ENCODE measurements at regions not wholly inside any gene's neighbourhood (a gene's known extent, or its start where the extent isn't known, plus 50 kb on each side); places are given as distances from the start of the nearest gene placed in this dataset.

GRCh38 chr3:118778201-118778600 lies 256.4 kb downstream of the IGSF11 start:
- no peaks in the 10 kb centered on the region for H4K20me1 ChIP-seq (ENCODE audit: insufficient read depth)
- H3K9me3 ChIP-seq (ENCODE audit: insufficient read depth, low read depth), result no peaks in the 10 kb centered on the region
- no TSS peak for BruUV-seq (replicated peaks)
- H3K4me2 ChIP-seq, result no peak overlapping the region
- H3K4me1 ChIP-seq (replicated peaks; ENCODE audit: insufficient read depth), result no peaks in the 10 kb centered on the region
- DNase-seq, result no peak
- no peak for TF ChIP-seq CTCF (conservative IDR thresholded peaks at IDR 0.05)
- TF ChIP-seq EZH2 (IDR thresholded peaks at IDR 0.05; ENCODE audit: low read depth), result no peak
- no peak overlapping the region for H2AFZ ChIP-seq
- POLR2A ChIA-PET (ENCODE audit: unreplicated experiment), result no interaction called here
- no peaks in the 10 kb centered on the region for H3F3A ChIP-seq (ENCODE audit: insufficient read depth, low read depth)
- no peaks in the 10 kb centered on the region for H3K27me3 ChIP-seq (ENCODE audit: insufficient read depth, low read depth)
- intact Hi-C loops (cut with micrococcal nuclease; ENCODE audit: unreplicated experiment), result no loop called here
- H3K27ac ChIP-seq, result no peak overlapping the region
- CTCF ChIA-PET, result no interaction called here
- H3K36me3 ChIP-seq (ENCODE audit: low read depth), result no peaks in the 10 kb centered on the region
- H3K9me2 ChIP-seq (ENCODE audit: insufficient read depth), result no peaks in the 10 kb centered on the region
- no peak overlapping the region for H3K4me3 ChIP-seq
- no peaks in the 10 kb centered on the region for H3K79me2 ChIP-seq (ENCODE audit: low read depth)

- intact Hi-C loops (cut with micrococcal nuclease; ENCODE audit: unreplicated experiment), result no loop called here
- Histone ChIP-seq H3K4me2 (no peak overlapping the region), H4K20me1 (ENCODE audit: insufficient read depth) (no peaks in the 10 kb centered on the region), H3K4me1 (replicated peaks; ENCODE audit: insufficient read depth) (no peaks in the 10 kb centered on the region), H2AFZ (no peak overlapping the region), H3K9me3 (ENCODE audit: insufficient read depth, low read depth) (no peaks in the 10 kb centered on the region), H3K9me2 (ENCODE audit: insufficient read depth) (no peaks in the 10 kb centered on the region), H3K79me2 (ENCODE audit: low read depth) (no peaks in the 10 kb centered on the region), H3K27ac (no peak overlapping the region), H3K27me3 (ENCODE audit: insufficient read depth, low read depth) (no peaks in the 10 kb centered on the region), H3F3A (ENCODE audit: insufficient read depth, low read depth) (no peaks in the 10 kb centered on the region), H3K4me3 (no peak overlapping the region), H3K36me3 (ENCODE audit: low read depth) (no peaks in the 10 kb centered on the region)
- BruUV-seq (replicated peaks), result no TSS peak
- DNase-seq, result no peak
- POLR2A ChIA-PET (ENCODE audit: unreplicated experiment), result no interaction called here
- no peak for TF ChIP-seq CTCF (conservative IDR thresholded peaks at IDR 0.05)
- no peak for TF ChIP-seq EZH2 (IDR thresholded peaks at IDR 0.05; ENCODE audit: low read depth)
- CTCF ChIA-PET, result no interaction called here
Observed at GRCh38 chr3:118781232-118781631, 253.4 kb downstream of the IGSF11 start.

GRCh38 chr3:118781839-118782238 lies 252.8 kb downstream of the IGSF11 start:
- H3K4me3 ChIP-seq, result no peak overlapping the region
- H3K27ac ChIP-seq, result no peak overlapping the region
- no TSS peak for BruUV-seq (replicated peaks)
- no peaks in the 10 kb centered on the region for H3K9me2 ChIP-seq (ENCODE audit: insufficient read depth)
- CTCF ChIA-PET, result no interaction called here
- POLR2A ChIA-PET (ENCODE audit: unreplicated experiment), result no interaction called here
- DNase-seq, result no peak
- H3K36me3 ChIP-seq (ENCODE audit: low read depth), result no peaks in the 10 kb centered on the region
- H3K4me2 ChIP-seq, result no peak overlapping the region
- H3K4me1 ChIP-seq (replicated peaks; ENCODE audit: insufficient read depth), result no peaks in the 10 kb centered on the region
- H3F3A ChIP-seq (ENCODE audit: insufficient read depth, low read depth), result no peaks in the 10 kb centered on the region
- no peaks in the 10 kb centered on the region for H3K27me3 ChIP-seq (ENCODE audit: insufficient read depth, low read depth)
- TF ChIP-seq CTCF (conservative IDR thresholded peaks at IDR 0.05) (no peak), EZH2 (IDR thresholded peaks at IDR 0.05; ENCODE audit: low read depth) (no peak)
- no peak overlapping the region for H2AFZ ChIP-seq
- H4K20me1 ChIP-seq (ENCODE audit: insufficient read depth), result no peaks in the 10 kb centered on the region
- no peaks in the 10 kb centered on the region for H3K79me2 ChIP-seq (ENCODE audit: low read depth)
- H3K9me3 ChIP-seq (ENCODE audit: insufficient read depth, low read depth), result no peaks in the 10 kb centered on the region
- intact Hi-C loops (cut with micrococcal nuclease; ENCODE audit: unreplicated experiment), result no loop called here

Data from PC-9 (cell line).